HG03457 (cell line): ENCODE measurements at regions not wholly inside any gene's neighbourhood (a gene's known extent, or its start where the extent isn't known, plus 50 kb on each side); places are given as distances from the start of the nearest gene placed in this dataset.
"Not testable (repeated sequence)": the region's sequence is repeated elsewhere in the genome, so short reads cannot be mapped to it uniquely, and the experiment has no call there.

Source experiments
- ATAC-seq: cut with Tn5 transposase; IDR thresholded peaks from one replicate; pipeline ENCODE4 v1.9.1; 2021; ENCODE audit warnings: moderate number of reproducible peaks; ENCODE audit not compliant: unreplicated experiment

- ATAC-seq: no peak
Measured at GRCh38 chr13:87975035-87975434, 303.9 kb downstream of the SLITRK5 start.

GRCh38 chr13:87976650-87977049 is 305.5 kb downstream of the SLITRK5 start:
- ATAC-seq: not testable (repeated sequence)

- no peak for ATAC-seq
Measured at GRCh38 chr13:87981416-87981815, 310.2 kb downstream of the SLITRK5 start.

GRCh38 chr13:87982400-87982799 is 311.2 kb downstream of the SLITRK5 start:
- ATAC-seq: no peak

- ATAC-seq: no peak
Measured at GRCh38 chr13:87986639-87987250, 315.6 kb downstream of the SLITRK5 start.

- no peak for ATAC-seq
Measured at GRCh38 chr13:87998081-87998480, 326.9 kb downstream of the SLITRK5 start.

GRCh38 chr13:87999240-87999700 is 328.1 kb downstream of the SLITRK5 start:
- no peak for ATAC-seq

GRCh38 chr13:87999788-88000187 is 328.6 kb downstream of the SLITRK5 start:
- no peak for ATAC-seq

- no peak for ATAC-seq
Measured at GRCh38 chr13:88000239-88000638, 329.1 kb downstream of the SLITRK5 start.

GRCh38 chr13:88000787-88001186 is 329.6 kb downstream of the SLITRK5 start:
- no peak for ATAC-seq

GRCh38 chr13:88005188-88005587 is 334.0 kb downstream of the SLITRK5 start:
- no peak for ATAC-seq

- no peak for ATAC-seq
Measured at GRCh38 chr13:88014527-88014926, 343.4 kb downstream of the SLITRK5 start.

- no peak for ATAC-seq
Measured at GRCh38 chr13:88022431-88023208, 351.4 kb downstream of the SLITRK5 start.

GRCh38 chr13:88026241-88026640 is 355.1 kb downstream of the SLITRK5 start:
- no peak for ATAC-seq

- ATAC-seq: no peak
Measured at GRCh38 chr13:88031980-88032559, 360.9 kb downstream of the SLITRK5 start.

- not testable (repeated sequence) for ATAC-seq
Measured at GRCh38 chr13:88036205-88036604, 365.0 kb downstream of the SLITRK5 start.

GRCh38 chr13:88042489-88042888 is 371.3 kb downstream of the SLITRK5 start:
- ATAC-seq: no peak

- ATAC-seq: no peak
Measured at GRCh38 chr13:88051746-88052482, 380.7 kb downstream of the SLITRK5 start.

- ATAC-seq: no peak
Measured at GRCh38 chr13:88063741-88064140, 392.6 kb downstream of the SLITRK5 start.

GRCh38 chr13:88066847-88067246 is 395.7 kb downstream of the SLITRK5 start:
- no peak for ATAC-seq

- no peak for ATAC-seq
Measured at GRCh38 chr13:88068316-88068715, 397.1 kb downstream of the SLITRK5 start.
